HG02943 (cell line): ENCODE measurements at regions not wholly inside any gene's neighbourhood (a gene's known extent, or its start where the extent isn't known, plus 50 kb on each side); places are given as distances from the start of the nearest gene placed in this dataset.

Experiments used
- ATAC-seq: cut with Tn5 transposase; IDR thresholded peaks from one replicate; pipeline ENCODE4 v1.9.1; 2021; ENCODE audit warnings: mild to moderate bottlenecking, low read depth, moderate library complexity; ENCODE audit not compliant: unreplicated experiment

- no peak for ATAC-seq
These were observed 52.4 kb downstream of the CBLL2 start for GRCh38 chrX:22325096-22325495.

GRCh38 chrX:22329783-22330182, 57.1 kb downstream of the CBLL2 start:
- ATAC-seq = no peak

- ATAC-seq = no peak
These were observed 66.0 kb downstream of the CBLL2 start for GRCh38 chrX:22338740-22339139.

- no peak for ATAC-seq
These were observed 66.7 kb downstream of the CBLL2 start for GRCh38 chrX:22339459-22339858.

- ATAC-seq = no peak
These were observed 67.4 kb downstream of the CBLL2 start for GRCh38 chrX:22340022-22340616.

- ATAC-seq = no peak
These were observed 70.5 kb downstream of the CBLL2 start for GRCh38 chrX:22343192-22343591.

- ATAC-seq = no peak
These were observed 73.2 kb downstream of the CBLL2 start for GRCh38 chrX:22345884-22346283.

GRCh38 chrX:22347491-22347890, 74.8 kb downstream of the CBLL2 start:
- no peak for ATAC-seq

GRCh38 chrX:22349116-22349515, 76.4 kb downstream of the CBLL2 start:
- ATAC-seq = no peak

GRCh38 chrX:22351076-22351475, 78.4 kb downstream of the CBLL2 start:
- no peak for ATAC-seq

- no peak for ATAC-seq
These were observed 79.3 kb downstream of the CBLL2 start for GRCh38 chrX:22351966-22352365.

- ATAC-seq = no peak
These were observed 84.9 kb downstream of the CBLL2 start for GRCh38 chrX:22357621-22358020.

GRCh38 chrX:22360129-22360528, 87.4 kb downstream of the CBLL2 start:
- ATAC-seq = no peak

- ATAC-seq = no peak
These were observed 92.7 kb downstream of the CBLL2 start for GRCh38 chrX:22365460-22365859.

GRCh38 chrX:22366166-22366702, 93.5 kb downstream of the CBLL2 start:
- ATAC-seq = no peak

- ATAC-seq = no peak
These were observed 94.2 kb downstream of the CBLL2 start for GRCh38 chrX:22366906-22367305.

- no peak for ATAC-seq
These were observed 100.4 kb downstream of the CBLL2 start for GRCh38 chrX:22373094-22373493.

GRCh38 chrX:22373766-22374165, 101.1 kb downstream of the CBLL2 start:
- no peak for ATAC-seq

- ATAC-seq = no peak
These were observed 103.7 kb downstream of the CBLL2 start for GRCh38 chrX:22376369-22376768.

GRCh38 chrX:22378296-22378695, 105.6 kb downstream of the CBLL2 start:
- ATAC-seq = no peak

GRCh38 chrX:22383988-22384387, 111.3 kb downstream of the CBLL2 start:
- no peak for ATAC-seq

GRCh38 chrX:22389556-22390179, 117.0 kb downstream of the CBLL2 start:
- no peak for ATAC-seq
